Stomach (tissue), 4 donors: ENCODE measurements at regions not wholly inside any gene's neighbourhood (a gene's known extent, or its start where the extent isn't known, plus 50 kb on each side); places are given as distances from the start of the nearest gene placed in this dataset.

Source experiments
- POLR2A ChIP-seq, 4 donors: fragments of 450-650 bp; IDR thresholded peaks; one replicate each; pipeline ENCODE4 v1.6.1; 2016; ENCODE audit warnings: antibody characterized with exemption in 4 of 4, control low read depth in 2 of 4, mild to moderate bottlenecking in 1 of 4, moderate library complexity in 1 of 4
- POLR2AphosphoS5 ChIP-seq, 3 donors: sonication (generic); formaldehyde crosslinking; IDR thresholded peaks; one replicate each; pipeline ENCODE4 v1.6.1; 2016; ENCODE audit warnings: antibody characterized with exemption in 3 of 3

- no peak for TF ChIP-seq POLR2A (IDR thresholded peaks at IDR 0.05)
- no peak for TF ChIP-seq POLR2AphosphoS5 (IDR thresholded peaks at IDR 0.05)
These were observed 61.9 kb downstream of the RDH14 start for GRCh38 chr2:18498531-18498930.
